ENCODE measurements at regions not wholly inside any gene's neighbourhood (a gene's known extent, or its start where the extent isn't known, plus 50 kb on each side); places are given as distances from the start of the nearest gene placed in this dataset.

GRCh38 chr5:174981416-174981815, 257.0 kb downstream of the MSX2 start:
- TF ChIP-seq CTCF (conservative IDR thresholded peaks at IDR 0.05; ENCODE audit: low read depth, low read length), result no peak
- no peak for DNase-seq (ENCODE audit: low read depth)
- no peak overlapping the region for H3K4me3 ChIP-seq (ENCODE audit: low read depth, low read length)

- DNase-seq (ENCODE audit: low read depth), result no peak
- no peak overlapping the region for H3K4me3 ChIP-seq (ENCODE audit: low read depth, low read length)
- TF ChIP-seq CTCF (conservative IDR thresholded peaks at IDR 0.05; ENCODE audit: low read depth, low read length), result no peak
Measured at GRCh38 chr5:174980952-174981351, 256.6 kb downstream of the MSX2 start.

GRCh38 chr5:174972291-174972690, 247.9 kb downstream of the MSX2 start:
- no peak overlapping the region for H3K4me3 ChIP-seq (ENCODE audit: low read depth, low read length)
- TF ChIP-seq CTCF (conservative IDR thresholded peaks at IDR 0.05; ENCODE audit: low read depth, low read length), result no peak
- DNase-seq (ENCODE audit: low read depth), result no peak

GRCh38 chr5:174971210-174971609, 246.8 kb downstream of the MSX2 start:
- no peak overlapping the region for H3K4me3 ChIP-seq (ENCODE audit: low read depth, low read length)
- no peak for TF ChIP-seq CTCF (conservative IDR thresholded peaks at IDR 0.05; ENCODE audit: low read depth, low read length)
- DNase-seq (ENCODE audit: low read depth), result no peak

- no peak for DNase-seq (ENCODE audit: low read depth)
- TF ChIP-seq CTCF (conservative IDR thresholded peaks at IDR 0.05; ENCODE audit: low read depth, low read length), result no peak
- H3K4me3 ChIP-seq (ENCODE audit: low read depth, low read length), result no peak overlapping the region
Measured at GRCh38 chr5:174970502-174970901, 246.1 kb downstream of the MSX2 start.

- no peak overlapping the region for H3K4me3 ChIP-seq (ENCODE audit: low read depth, low read length)
- DNase-seq (ENCODE audit: low read depth), result no peak
- TF ChIP-seq CTCF (conservative IDR thresholded peaks at IDR 0.05; ENCODE audit: low read depth, low read length), result no peak
Measured at GRCh38 chr5:174953871-174954270, 229.5 kb downstream of the MSX2 start.

- peak; percentile 22 for DNase-seq (ENCODE audit: low read depth)
- TF ChIP-seq CTCF (conservative IDR thresholded peaks at IDR 0.05; ENCODE audit: low read depth, low read length), result peak; percentile 92
- no peak overlapping the region for H3K4me3 ChIP-seq (ENCODE audit: low read depth, low read length)
Measured at GRCh38 chr5:174951151-174951780, 226.9 kb downstream of the MSX2 start.
